CD4-positive, alpha-beta T cell treated with Interleukin-4 for 4 hours (primary cell): ENCODE measurements at regions not wholly inside any gene's neighbourhood (a gene's known extent, or its start where the extent isn't known, plus 50 kb on each side); places are given as distances from the start of the nearest gene placed in this dataset.
"Not testable (repeated sequence)": the region's sequence is repeated elsewhere in the genome, so short reads cannot be mapped to it uniquely, and the experiment has no call there.

ENCODE experiments used
- DNase-seq: peaks from one replicate; pipeline ENCODE4 v3.0.0-alpha.2; 2020

DNA sequence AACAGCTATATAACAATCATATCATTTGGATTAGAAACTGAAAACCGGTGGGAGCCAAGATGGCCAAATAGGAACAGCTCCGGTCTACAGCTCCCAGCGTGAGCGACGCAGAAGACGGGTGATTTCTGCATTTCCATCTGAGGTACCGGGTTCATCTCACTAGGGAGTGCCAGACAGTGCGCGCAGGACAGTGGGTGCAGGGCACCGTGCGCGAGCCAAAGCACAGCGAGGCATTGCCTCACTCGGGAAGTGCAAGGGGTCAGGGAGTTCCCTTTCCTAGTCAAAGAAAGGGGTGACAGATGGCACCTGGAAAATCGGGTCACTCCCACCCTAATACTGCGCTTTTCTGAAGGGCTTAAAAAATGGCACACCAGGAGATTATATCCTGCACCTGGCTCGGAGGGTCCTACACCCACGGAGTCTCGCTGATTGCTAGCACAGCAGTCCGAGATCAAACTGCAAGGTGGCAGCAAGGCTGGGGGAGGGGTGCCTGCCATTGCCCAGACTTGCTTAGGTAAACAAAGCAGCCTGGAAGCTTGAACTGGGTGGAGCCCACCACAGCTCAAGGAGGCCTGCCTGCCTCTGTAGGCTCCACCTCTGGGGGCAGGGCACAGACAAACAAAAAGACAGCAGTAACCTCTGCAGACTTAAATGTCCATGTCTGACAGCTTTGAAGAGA, 1041.5 kb downstream of the SLC6A15 start:
- not testable (repeated sequence) for DNase-seq

- no peak for DNase-seq
These were observed 1046.1 kb downstream of the SLC6A15 start for GRCh38 chr12:83866477-83866876.

GRCh38 chr12:83865431-83865830, 1047.2 kb downstream of the SLC6A15 start:
- no peak for DNase-seq

DNA sequence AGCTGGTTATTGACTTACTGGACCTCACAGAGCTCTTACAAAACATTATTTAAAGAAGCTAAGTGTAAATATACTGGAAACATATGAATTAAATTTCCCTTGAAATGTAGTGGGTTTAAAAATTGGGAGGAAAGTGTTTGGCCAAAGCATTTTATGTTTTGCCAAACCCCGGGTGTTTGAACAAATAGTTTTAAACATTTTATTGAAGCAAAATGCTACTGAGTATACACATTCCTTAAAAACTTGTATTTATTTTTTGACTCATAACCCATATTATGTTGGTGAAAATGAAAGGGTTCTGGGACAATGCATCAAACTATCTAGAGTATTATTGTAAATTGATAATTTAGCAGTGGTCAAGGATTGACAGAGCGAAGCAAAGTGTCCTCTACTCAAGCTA, 1048.5 kb downstream of the SLC6A15 start:
- no peak for DNase-seq

DNA sequence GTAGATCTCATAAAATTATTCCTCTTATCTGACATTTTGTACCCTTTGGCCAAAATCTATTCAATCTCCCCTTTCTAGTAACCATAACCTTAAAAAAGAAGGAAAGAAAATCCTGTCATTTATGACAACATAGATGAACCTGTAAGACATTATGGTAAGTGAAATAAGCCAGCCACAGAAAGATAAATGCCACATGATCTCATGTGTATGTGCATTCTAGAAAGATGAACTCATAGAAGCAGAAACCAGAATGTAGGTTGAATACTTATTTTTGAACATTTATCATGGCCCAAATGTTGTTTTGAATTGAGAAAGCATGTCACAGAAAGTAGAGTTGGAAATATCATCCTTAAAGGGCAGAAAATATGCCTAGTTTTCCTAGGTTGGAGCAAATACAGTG, 1053.6 kb downstream of the SLC6A15 start:
- DNase-seq, result no peak

DNA sequence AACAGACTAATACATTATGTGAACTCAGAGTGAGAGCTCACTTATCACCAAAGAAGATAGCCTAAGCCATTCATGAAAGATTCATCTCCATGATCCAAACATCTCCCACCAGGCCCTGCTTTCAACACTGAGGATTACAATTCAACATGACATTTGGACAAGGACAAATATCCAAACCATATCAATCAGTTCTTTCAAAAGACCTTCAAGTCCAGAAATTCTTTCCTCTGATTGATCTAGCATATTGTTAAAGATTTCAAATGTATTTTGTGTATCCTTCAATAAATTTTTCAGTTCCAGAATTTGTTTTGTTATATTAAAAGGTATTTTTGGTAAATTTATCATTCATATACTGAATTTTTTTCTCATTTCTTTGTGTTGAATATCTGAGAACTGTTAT, 1055.8 kb downstream of the SLC6A15 start:
- no peak for DNase-seq

DNA sequence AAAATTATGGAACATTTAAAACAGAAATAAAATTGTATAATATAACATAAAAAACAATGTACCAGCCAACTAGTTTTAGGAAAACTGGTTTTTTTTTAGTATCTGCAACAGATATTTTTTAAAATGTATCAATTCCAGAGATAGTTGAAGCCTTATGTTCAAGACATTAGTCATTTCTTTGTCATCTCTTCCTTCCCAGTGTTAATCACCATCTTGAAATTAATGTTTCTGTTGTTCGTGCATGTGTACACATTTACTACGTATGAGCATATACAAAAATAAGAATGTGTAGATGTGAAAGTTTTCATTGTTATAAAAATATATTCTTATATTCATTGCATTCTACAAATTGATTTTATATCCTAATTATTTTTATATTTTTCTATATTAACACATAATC, 1062.1 kb downstream of the SLC6A15 start:
- no peak for DNase-seq

- DNase-seq, result no peak
These were observed 1063.9 kb downstream of the SLC6A15 start for GRCh38 chr12:83848702-83849101.

DNA sequence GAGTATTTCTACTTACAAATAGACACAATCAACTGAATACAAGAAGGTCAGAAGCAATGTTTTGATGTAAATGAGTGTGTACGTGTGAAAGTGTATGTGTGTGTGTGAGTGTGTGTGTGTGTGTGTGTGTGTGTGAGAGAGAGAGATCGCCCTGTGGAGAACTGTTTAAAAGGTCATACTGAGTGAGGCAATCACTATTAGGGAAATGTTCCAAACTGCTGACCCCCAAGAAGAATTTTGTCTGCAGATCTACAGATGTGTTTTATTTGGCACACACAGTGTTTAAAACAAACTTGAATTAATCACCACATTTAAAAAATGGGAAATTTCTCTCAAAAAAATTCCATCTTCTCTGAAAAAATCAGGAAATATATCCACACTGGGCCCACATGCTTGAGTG, 1069.1 kb downstream of the SLC6A15 start:
- no peak for DNase-seq

DNA sequence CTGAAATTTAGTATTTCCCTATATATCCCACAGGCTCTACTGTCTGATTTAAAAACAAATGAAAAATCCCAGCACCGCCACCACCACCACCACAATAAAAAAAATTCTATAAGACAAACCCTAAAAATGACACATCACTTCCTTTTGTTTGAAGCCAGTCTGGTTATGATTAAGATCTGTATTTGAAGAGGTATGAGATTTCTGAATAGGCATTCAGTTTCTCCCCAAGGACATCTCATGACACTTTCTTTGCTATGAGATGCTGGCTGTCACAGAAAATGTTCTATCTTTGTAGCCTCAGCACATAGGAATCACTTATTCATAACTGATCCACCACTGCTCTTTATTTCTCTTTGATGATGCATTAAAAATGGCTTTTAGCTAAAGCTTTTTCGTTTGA, 1071.0 kb downstream of the SLC6A15 start:
- DNase-seq, result no peak

- no peak for DNase-seq
These were observed 1084.7 kb downstream of the SLC6A15 start for GRCh38 chr12:83827860-83828259.

DNA sequence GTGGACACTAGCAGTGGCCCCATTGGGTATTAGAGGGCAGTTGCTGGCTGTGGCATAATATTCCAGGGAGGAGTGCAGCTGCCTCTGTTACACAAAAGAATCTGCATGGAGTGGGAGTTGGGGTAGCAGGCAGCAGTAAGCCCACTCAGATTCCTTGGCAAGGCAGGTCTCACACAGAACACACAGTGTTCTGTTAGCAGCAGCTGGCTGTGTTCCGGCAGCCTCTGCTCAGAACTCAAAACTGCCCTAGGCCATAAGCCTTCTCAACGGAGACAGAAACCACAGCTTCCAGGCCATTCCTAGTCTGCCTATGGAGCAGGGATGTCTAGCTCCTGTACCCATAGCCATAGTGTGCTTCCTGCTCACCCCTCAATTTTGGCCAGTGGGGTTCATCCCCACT, 1085.4 kb downstream of the SLC6A15 start:
- DNase-seq, result no peak

- DNase-seq, result no peak
These were observed 1086.5 kb downstream of the SLC6A15 start for GRCh38 chr12:83826112-83826511.

- peak; percentile 1 for DNase-seq
These were observed 1089.1 kb downstream of the SLC6A15 start for GRCh38 chr12:83823386-83824045.

GRCh38 chr12:83821967-83822366, 1090.6 kb downstream of the SLC6A15 start:
- DNase-seq, result no peak

DNA sequence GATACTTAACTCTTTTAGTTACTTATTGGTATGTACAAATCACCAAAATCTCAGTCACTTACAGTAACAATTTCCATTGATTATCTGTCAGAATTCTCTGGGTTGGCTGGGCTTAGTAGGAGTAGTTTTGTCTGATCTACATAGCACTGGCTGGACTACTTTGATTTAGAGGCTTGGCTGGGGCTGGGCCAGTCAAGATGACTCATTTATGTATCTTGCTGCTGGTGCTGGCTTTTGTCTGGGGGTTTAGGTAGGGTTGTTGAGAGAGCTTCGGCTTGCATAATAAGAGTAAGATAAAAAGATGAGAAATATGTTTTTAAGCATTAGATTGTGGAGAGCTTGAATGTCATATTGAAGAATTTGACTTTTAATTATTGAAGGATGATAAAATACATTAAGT, 1093.7 kb downstream of the SLC6A15 start:
- DNase-seq, result no peak

DNA sequence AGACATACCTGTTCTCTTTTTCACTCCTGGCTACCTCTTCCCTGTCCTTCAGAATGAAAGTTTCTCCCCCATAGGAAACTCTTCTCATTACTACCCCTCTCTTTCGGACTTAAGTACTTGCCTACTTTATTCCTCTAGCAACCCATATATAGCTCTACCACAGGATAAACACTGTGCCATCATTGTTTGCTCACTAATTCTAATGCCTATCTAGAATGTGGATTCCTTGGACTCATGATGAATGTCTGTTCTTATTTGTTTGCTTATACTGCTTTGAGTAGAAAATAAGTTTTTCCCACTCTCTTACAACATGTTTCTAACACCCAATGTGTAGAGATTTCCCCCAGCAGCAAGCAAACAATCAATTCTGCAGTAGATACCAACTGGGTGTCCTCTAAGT, 1094.9 kb downstream of the SLC6A15 start:
- DNase-seq, result no peak

DNA sequence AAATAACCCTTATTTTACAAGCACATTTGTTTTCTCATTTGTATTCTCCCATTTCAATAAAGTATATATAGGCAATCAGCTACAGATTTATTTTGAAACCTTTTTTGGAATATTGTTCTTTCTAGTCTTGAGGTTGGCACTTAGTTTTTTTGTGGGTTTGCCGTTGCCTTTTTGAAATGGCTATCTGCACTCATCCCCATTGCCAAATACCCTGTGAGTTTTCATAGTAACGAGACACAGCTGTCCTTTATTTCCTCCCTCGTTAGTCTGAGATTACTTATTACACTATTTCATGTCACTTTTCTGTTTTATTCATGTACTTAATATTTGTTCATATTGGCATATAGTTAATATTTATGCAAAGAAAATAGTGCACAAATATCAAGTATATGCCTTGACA, 1104.0 kb downstream of the SLC6A15 start:
- no peak for DNase-seq

DNA sequence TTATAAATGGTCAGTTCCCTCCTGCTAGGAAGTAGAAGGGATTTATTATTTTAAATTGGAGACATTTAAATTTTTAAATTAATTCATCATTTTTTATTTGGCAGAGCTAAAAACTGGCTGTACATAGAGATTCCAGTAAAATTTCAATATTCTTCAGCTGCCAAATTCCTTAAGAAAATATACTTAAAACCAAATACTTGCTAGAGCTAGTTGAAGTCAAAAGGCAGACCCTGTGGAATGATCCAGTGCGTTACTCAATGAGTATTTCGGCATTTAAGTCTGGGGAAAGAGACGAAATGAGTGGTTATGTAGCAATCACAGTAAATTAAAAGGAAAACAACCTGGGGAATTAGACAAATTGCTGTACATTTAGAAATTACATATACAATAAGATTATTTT, 1104.7 kb downstream of the SLC6A15 start:
- DNase-seq, result no peak

DNA sequence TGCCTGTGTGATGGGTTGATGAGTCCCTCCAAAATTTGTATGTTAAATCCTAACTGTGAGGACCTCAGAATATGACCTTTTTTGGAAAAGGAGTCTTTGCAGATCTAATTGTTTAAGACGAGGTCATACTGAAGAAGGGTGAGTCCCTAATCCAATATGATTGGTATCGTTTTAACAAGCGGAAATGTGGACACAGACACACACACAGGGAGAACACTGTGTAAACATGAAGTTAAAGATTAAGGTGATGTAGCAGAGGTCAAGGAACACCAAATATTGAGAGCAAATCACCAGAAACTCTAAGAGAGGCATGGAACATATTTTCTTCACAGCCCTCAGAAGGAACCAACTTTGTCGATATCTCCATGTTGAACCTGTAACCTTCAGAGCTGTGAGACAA, 1106.7 kb downstream of the SLC6A15 start:
- DNase-seq, result no peak

DNA sequence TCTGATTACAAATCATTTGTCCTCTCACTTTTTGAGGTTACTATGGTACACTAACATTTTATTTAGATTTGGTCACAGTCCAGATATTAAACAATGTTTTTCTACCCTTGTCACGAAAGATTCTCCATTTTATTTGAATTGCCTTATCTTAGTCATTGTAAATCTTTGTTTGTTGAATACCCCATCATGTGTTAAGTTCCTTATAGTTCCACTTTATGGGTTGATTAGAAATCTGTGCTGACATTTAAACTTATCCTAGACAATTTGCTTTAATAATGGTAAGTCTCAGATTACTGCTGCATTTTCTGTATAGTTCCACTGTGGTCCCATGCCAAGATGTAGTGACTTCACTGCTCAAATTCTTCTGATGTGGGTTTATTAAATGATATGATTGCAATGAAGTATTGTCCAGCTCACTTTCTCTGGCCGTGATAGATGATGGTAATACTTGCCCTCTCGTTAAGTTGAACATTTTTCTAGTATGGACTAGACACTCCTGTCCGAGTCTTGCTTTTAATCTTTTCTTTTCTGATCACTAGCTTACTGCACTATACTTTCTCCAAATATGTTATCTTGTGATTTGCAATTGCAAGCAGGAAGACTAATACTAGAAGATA, 1107.3 kb downstream of the SLC6A15 start:
- DNase-seq, result no peak

GRCh38 chr12:83801972-83802371, 1110.6 kb downstream of the SLC6A15 start:
- no peak for DNase-seq

- no peak for DNase-seq
These were observed 1112.6 kb downstream of the SLC6A15 start for GRCh38 chr12:83800022-83800421.

DNA sequence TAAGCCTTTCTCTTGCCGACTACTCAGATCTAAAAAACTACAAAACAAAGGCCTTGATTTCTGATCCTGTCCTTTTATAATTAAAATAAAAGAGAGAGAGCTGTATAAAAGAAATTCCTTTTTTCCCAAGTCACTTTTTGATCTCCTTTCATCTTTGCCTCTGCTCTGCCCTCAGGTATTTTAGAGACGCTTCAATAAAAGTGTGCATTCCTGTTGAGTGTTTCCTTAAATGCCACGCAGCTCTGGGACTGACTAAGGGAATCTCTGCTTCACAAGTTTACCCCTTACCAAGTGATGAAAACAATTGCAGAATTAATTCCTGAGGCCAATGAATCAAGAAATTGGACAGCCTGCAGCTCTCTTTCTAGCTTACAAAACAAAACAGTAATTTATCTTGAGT, 1109.8 kb downstream of the TMTC2 start:
- no peak for DNase-seq

- no peak for DNase-seq
These were observed 1106.9 kb downstream of the TMTC2 start for GRCh38 chr12:83793616-83794015.
